Activated naive CD8-positive, alpha-beta T cell treated with anti-CD3 and anti-CD28 coated beads, Interleukin-2, amount 50 U/mL, for 24 hours (primary cell): ENCODE measurements at regions not wholly inside any gene's neighbourhood (a gene's known extent, or its start where the extent isn't known, plus 50 kb on each side); places are given as distances from the start of the nearest gene placed in this dataset.
A peak's percentile ranks its signal among the peaks of the same experiment; 100 is the strongest.

Experiments used
- ATAC-seq: fragments of 150-1000 bp; cut with Tn5 transposase; one replicate; pipeline ENCODE4 v1.10.0; 2021
- DNase-seq: peaks from one replicate; pipeline ENCODE4 v3.0.0; 2021
- H3K27ac Mint-ChIP-seq: one replicate; pipeline ENCODE4 v1.8.0; 2021; ENCODE audit warnings: mild to moderate bottlenecking, mixed read lengths
- H3K27me3 Mint-ChIP-seq: one replicate; pipeline ENCODE4 v1.8.0; 2021; ENCODE audit warnings: mixed read lengths
- H3K36me3 Mint-ChIP-seq: one replicate; pipeline ENCODE4 v1.8.0; 2021; ENCODE audit warnings: low read depth, mixed read lengths
- H3K4me1 Mint-ChIP-seq: one replicate; pipeline ENCODE4 v1.8.0; 2021; ENCODE audit warnings: mixed read lengths
- H3K4me3 Mint-ChIP-seq: one replicate; pipeline ENCODE4 v1.8.0; 2021; ENCODE audit warnings: mild to moderate bottlenecking, moderate library complexity, mixed read lengths
- H3K9me3 Mint-ChIP-seq: one replicate; pipeline ENCODE4 v1.8.0; 2021; ENCODE audit warnings: mixed read lengths

- H3K27ac Mint-ChIP-seq = no peak overlapping the region
- H3K36me3 Mint-ChIP-seq = no peaks in the 10 kb centered on the region
These were observed 60.3 kb downstream of the EOMES start for GRCh38 chr3:27661797-27662196.

DNA sequence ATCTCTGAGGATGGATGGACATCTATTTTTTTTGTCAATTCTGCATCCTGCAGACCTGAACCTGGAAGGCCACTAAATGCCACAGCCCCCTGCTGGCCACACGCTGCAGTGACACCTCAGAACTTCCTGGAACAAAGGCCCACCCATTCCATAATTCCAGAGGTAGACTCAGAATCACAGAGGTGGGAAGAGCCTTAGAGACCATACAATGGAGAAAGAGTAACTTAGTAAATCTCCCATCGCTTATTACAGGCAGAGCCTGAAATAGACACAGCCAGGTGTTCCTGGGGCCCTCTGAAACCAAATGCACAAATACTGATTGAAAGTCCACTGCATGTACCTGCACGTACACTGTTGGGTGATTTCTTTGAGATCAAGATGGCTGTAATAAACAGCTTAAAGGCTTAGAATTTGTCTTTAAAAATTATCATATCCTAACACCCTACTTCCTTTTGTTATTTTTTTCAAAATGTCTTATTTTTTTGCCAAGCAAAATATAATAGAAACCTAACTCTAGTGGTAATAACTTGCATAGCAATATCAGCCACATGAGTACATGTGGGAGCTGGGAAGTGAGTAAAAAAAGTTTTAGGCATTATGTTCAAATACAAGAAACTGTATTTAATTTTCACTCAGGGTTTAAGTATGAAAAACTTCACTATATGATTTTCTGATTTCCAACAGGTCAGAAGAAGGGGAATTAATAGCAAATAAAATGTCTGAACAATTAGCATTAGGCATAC is 62.7 kb downstream of the EOMES start:
- Mint-ChIP-seq H3K4me3 (no peak overlapping the region), H3K36me3 (no peaks in the 10 kb centered on the region), H3K9me3 (no peaks in the 10 kb centered on the region), H3K27me3 (peaks cover 1% of the 10 kb centered on the region), H3K4me1 (peaks cover 5% of the 10 kb centered on the region), H3K27ac (no peak overlapping the region)
- DNase-seq (peak; percentile 49), ATAC-seq (no peak)

More at GRCh38 chr3:27661797-27662196, 60.3 kb downstream of the EOMES start:
- DNase-seq (no peak), ATAC-seq (peak; percentile 59)
- H3K4me3 Mint-ChIP-seq = no peak overlapping the region
- no peaks in the 10 kb centered on the region for H3K9me3 Mint-ChIP-seq
- no peaks in the 10 kb centered on the region for H3K27me3 Mint-ChIP-seq
- peaks cover 12% of the 10 kb centered on the region for H3K4me1 Mint-ChIP-seq

GRCh38 chr3:27658741-27659140 is 63.4 kb downstream of the EOMES start:
- no peaks in the 10 kb centered on the region for H3K9me3 Mint-ChIP-seq
- H3K36me3 Mint-ChIP-seq = no peaks in the 10 kb centered on the region
- DNase-seq (no peak), ATAC-seq (no peak)
- H3K4me1 Mint-ChIP-seq = peaks cover 5% of the 10 kb centered on the region
- no peak overlapping the region for H3K4me3 Mint-ChIP-seq
- peaks cover 2% of the 10 kb centered on the region for H3K27me3 Mint-ChIP-seq
- no peak overlapping the region for H3K27ac Mint-ChIP-seq

GRCh38 chr3:27657871-27658270 is 64.3 kb downstream of the EOMES start:
- Mint-ChIP-seq H3K4me1 (peaks cover 5% of the 10 kb centered on the region), H3K27ac (no peak overlapping the region), H3K27me3 (peaks cover 6% of the 10 kb centered on the region), H3K9me3 (no peaks in the 10 kb centered on the region), H3K4me3 (no peak overlapping the region), H3K36me3 (no peaks in the 10 kb centered on the region)
- DNase-seq = no peak
- ATAC-seq = no peak

- Mint-ChIP-seq H3K9me3 (no peaks in the 10 kb centered on the region), H3K4me1 (peaks cover 5% of the 10 kb centered on the region), H3K4me3 (no peak overlapping the region), H3K36me3 (no peaks in the 10 kb centered on the region), H3K27ac (no peak overlapping the region), H3K27me3 (peaks cover 8% of the 10 kb centered on the region)
- no peak for DNase-seq
- ATAC-seq = no peak
These were observed 64.7 kb downstream of the EOMES start for GRCh38 chr3:27657404-27657803.

- no peak overlapping the region for H3K27ac Mint-ChIP-seq
- H3K27me3 Mint-ChIP-seq = peaks cover 9% of the 10 kb centered on the region
- ATAC-seq (no peak), DNase-seq (no peak)
- H3K4me3 Mint-ChIP-seq = no peak overlapping the region
- H3K4me1 Mint-ChIP-seq = peaks cover 4% of the 10 kb centered on the region
- no peaks in the 10 kb centered on the region for H3K9me3 Mint-ChIP-seq
- no peaks in the 10 kb centered on the region for H3K36me3 Mint-ChIP-seq
These were observed 65.3 kb downstream of the EOMES start for GRCh38 chr3:27656790-27657189.

GRCh38 chr3:27655547-27655946 is 66.6 kb downstream of the EOMES start:
- peaks cover 9% of the 10 kb centered on the region for H3K27me3 Mint-ChIP-seq
- no peaks in the 10 kb centered on the region for H3K36me3 Mint-ChIP-seq
- H3K27ac Mint-ChIP-seq = no peak overlapping the region
- H3K9me3 Mint-ChIP-seq = no peaks in the 10 kb centered on the region
- no peaks in the 10 kb centered on the region for H3K4me1 Mint-ChIP-seq
- ATAC-seq (no peak), DNase-seq (no peak)
- no peak overlapping the region for H3K4me3 Mint-ChIP-seq

DNA sequence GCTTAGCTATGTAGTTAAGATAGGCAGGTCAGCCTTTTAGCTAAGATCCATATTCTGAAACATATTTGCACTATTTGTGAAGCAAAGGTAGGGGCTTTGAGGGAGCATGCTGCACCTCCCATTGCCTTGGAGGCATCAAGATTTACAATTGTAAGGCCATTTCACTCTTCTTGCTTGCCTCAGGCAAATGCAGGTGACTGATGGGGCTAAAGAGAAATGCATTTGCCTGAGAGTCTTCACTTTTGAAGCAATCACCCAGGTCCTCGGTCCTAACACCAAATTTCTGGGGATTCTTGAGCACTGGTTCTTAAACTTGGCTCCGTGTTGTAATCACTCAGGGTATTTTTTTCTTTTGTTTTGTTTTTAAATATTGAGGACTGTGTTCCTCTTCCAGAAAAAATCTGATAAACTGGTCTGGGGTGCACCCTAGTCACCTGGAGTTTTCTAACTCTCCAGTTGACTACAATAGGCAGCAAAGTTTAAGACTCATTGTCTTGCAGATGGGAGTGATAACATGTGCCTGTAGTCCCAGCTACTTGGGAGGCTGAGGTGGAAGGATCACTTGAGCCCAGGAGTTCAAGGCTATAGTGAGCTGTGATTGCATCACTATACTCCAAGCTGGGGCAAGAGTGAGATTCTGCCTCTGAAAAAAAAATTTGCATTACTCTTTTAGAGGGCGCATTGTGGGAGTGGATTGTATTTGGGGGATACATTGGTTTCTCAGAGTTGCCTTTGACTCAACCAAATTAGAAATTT is 68.1 kb downstream of the EOMES start:
- peaks cover 9% of the 10 kb centered on the region for H3K27me3 Mint-ChIP-seq
- no peaks in the 10 kb centered on the region for H3K4me1 Mint-ChIP-seq
- H3K27ac Mint-ChIP-seq = no peak overlapping the region
- no peak for ATAC-seq
- no peaks in the 10 kb centered on the region for H3K36me3 Mint-ChIP-seq
- H3K4me3 Mint-ChIP-seq = no peak overlapping the region
- no peak for DNase-seq
- no peaks in the 10 kb centered on the region for H3K9me3 Mint-ChIP-seq

DNA sequence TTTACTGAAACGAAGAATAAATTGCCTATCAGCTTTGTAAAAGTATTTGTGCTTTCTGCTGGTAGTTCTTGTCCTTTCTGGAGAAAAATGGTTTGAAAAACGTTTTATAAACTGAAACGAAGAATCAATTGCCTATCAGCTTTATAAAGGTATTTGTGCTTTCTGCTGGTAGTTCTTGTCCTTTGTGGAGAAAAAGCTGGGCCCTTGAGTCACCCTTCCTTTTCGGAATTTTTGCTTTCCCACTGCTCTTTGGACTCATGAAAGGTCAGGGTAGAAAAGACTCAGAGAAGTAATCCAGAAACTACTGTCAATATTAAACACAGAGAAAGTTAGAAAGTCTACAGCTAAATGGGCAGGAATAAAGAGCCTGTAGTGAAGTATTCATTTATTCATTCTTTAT is 72.8 kb downstream of the EOMES start:
- Mint-ChIP-seq H3K27ac (no peak overlapping the region), H3K36me3 (no peaks in the 10 kb centered on the region), H3K4me1 (no peaks in the 10 kb centered on the region), H3K27me3 (peaks cover 8% of the 10 kb centered on the region), H3K9me3 (no peaks in the 10 kb centered on the region), H3K4me3 (no peak overlapping the region)
- ATAC-seq (no peak), DNase-seq (no peak)

- H3K4me1 Mint-ChIP-seq = no peaks in the 10 kb centered on the region
- H3K36me3 Mint-ChIP-seq = no peaks in the 10 kb centered on the region
- peaks cover under 1% of the 10 kb centered on the region for H3K27me3 Mint-ChIP-seq
- H3K27ac Mint-ChIP-seq = no peak overlapping the region
- no peak for DNase-seq
- H3K9me3 Mint-ChIP-seq = no peaks in the 10 kb centered on the region
- ATAC-seq = no peak
- no peak overlapping the region for H3K4me3 Mint-ChIP-seq
These were observed 75.2 kb downstream of the EOMES start for GRCh38 chr3:27646896-27647295.

- H3K4me1 Mint-ChIP-seq = peaks cover 3% of the 10 kb centered on the region
- no peak overlapping the region for H3K27ac Mint-ChIP-seq
- H3K9me3 Mint-ChIP-seq = no peaks in the 10 kb centered on the region
- no peak for ATAC-seq
- no peaks in the 10 kb centered on the region for H3K36me3 Mint-ChIP-seq
- H3K4me3 Mint-ChIP-seq = no peak overlapping the region
- H3K27me3 Mint-ChIP-seq = no peaks in the 10 kb centered on the region
- no peak for DNase-seq
These were observed 77.2 kb downstream of the EOMES start for GRCh38 chr3:27644941-27645340.

DNA sequence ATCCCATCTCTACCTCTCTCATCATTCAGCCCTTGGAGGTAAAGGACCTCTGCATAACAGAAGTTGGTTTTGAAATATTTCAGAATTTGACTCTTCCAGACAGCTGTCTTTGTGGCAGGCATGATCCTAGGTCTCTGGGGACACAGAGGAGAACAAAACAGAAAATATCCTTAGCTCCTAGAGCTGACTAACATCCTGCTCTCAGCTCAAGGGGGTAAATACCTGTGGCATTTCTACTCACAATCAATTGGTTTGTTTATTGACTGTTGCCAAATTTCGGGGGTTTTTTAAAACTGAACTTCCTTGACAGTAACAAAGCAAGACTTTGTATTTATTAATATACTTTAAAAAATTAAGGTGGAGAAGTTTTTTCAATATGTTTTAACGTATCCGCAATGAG is 78.8 kb downstream of the EOMES start:
- H3K27ac Mint-ChIP-seq = no peak overlapping the region
- H3K36me3 Mint-ChIP-seq = no peaks in the 10 kb centered on the region
- DNase-seq = no peak
- ATAC-seq = no peak
- no peaks in the 10 kb centered on the region for H3K9me3 Mint-ChIP-seq
- H3K27me3 Mint-ChIP-seq = no peaks in the 10 kb centered on the region
- H3K4me3 Mint-ChIP-seq = no peak overlapping the region
- H3K4me1 Mint-ChIP-seq = peaks cover 10% of the 10 kb centered on the region

DNA sequence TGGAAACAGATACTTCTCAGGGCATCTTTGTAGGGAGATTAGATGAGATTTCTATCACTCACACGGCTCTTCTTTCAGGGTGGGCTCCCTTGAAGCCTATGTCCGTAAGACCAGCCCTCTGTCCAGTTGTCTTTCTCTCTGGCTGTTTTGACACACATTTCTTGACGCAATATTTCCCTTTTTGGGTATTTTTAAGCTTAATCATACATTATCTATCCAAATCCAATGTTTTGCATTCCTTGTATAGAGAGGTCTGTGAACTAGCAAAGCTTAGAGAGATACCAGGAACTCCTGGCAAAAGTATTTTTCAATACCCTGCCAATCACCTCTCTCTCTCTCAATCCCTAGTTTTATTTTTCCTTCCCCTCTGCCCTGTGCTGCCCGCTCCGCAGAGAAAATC is 79.3 kb downstream of the EOMES start:
- DNase-seq (no peak), ATAC-seq (no peak)
- no peak overlapping the region for H3K27ac Mint-ChIP-seq
- H3K36me3 Mint-ChIP-seq = no peaks in the 10 kb centered on the region
- H3K27me3 Mint-ChIP-seq = no peaks in the 10 kb centered on the region
- no peaks in the 10 kb centered on the region for H3K9me3 Mint-ChIP-seq
- no peak overlapping the region for H3K4me3 Mint-ChIP-seq
- peaks cover 10% of the 10 kb centered on the region for H3K4me1 Mint-ChIP-seq

- no peak for DNase-seq
- Mint-ChIP-seq H3K9me3 (no peaks in the 10 kb centered on the region), H3K36me3 (no peaks in the 10 kb centered on the region), H3K27ac (no peak overlapping the region), H3K27me3 (no peaks in the 10 kb centered on the region), H3K4me1 (peaks cover 10% of the 10 kb centered on the region), H3K4me3 (no peak overlapping the region)
- ATAC-seq = no peak
These were observed 80.1 kb downstream of the EOMES start for GRCh38 chr3:27641888-27642601.

- no peak overlapping the region for H3K27ac Mint-ChIP-seq
- H3K9me3 Mint-ChIP-seq = no peaks in the 10 kb centered on the region
- DNase-seq (no peak), ATAC-seq (no peak)
- peaks cover 10% of the 10 kb centered on the region for H3K4me1 Mint-ChIP-seq
- H3K36me3 Mint-ChIP-seq = no peaks in the 10 kb centered on the region
- H3K4me3 Mint-ChIP-seq = no peak overlapping the region
- no peaks in the 10 kb centered on the region for H3K27me3 Mint-ChIP-seq
These were observed 80.8 kb downstream of the EOMES start for GRCh38 chr3:27641271-27641800.
